ENCODE measurements at regions not wholly inside any gene's neighbourhood (a gene's known extent, or its start where the extent isn't known, plus 50 kb on each side); places are given as distances from the start of the nearest gene placed in this dataset.

- H3K27me3 ChIP-seq (ENCODE audit: control insufficient read depth, insufficient read depth, low read length): no peaks in the 10 kb centered on the region
- DNase-seq (ENCODE audit: low read depth, low spot score): no peak
- H3K36me3 ChIP-seq (ENCODE audit: control insufficient read depth, insufficient read depth, low read length): no peaks in the 10 kb centered on the region
- intact Hi-C loops (cut with micrococcal nuclease; ENCODE audit: unreplicated experiment): no loop called here
- CTCF ChIA-PET: no interaction called here
- H3K4me1 ChIP-seq (ENCODE audit: control insufficient read depth, insufficient read depth, low read length): no peaks in the 10 kb centered on the region
- H3K4me3 ChIP-seq (ENCODE audit: low read depth in 2 of 2, low read length in 2 of 2): no peak overlapping the region
- H3K9me3 ChIP-seq (ENCODE audit: control insufficient read depth, insufficient read depth, low read depth, low read length): no peaks in the 10 kb centered on the region
- POLR2A ChIA-PET: no interaction called here
- no peak for ATAC-seq
- no peak overlapping the region for H3K27ac ChIP-seq (ENCODE audit: low read length)
- no TSS peak for BruUV-seq (replicated peaks)
- in situ Hi-C loops (cut with HindIII; ENCODE audit: low pct_unique_long_range_greater_than_20kb, low sequenced_read_pairs): no loop called here
- TF ChIP-seq SIN3A (IDR thresholded peaks at IDR 0.05; ENCODE audit: borderline replicate concordance, insufficient read depth, low read depth, low read length): no peak
- TF ChIP-seq REST (IDR thresholded peaks at IDR 0.05; ENCODE audit: insufficient read depth in 1 of 2, low read depth in 2 of 2, low read length in 1 of 2): no peak
- TF ChIP-seq TCF7L2 (IDR thresholded peaks at IDR 0.05; ENCODE audit: low read depth, low read length): no peak
- TF ChIP-seq POLR2AphosphoS5 (IDR thresholded peaks at IDR 0.05; ENCODE audit: low read depth, low read length): no peak
Measured at GRCh38 chr2:12637754-12638153, 79.0 kb upstream of the TRIB2 start.

- no peaks in the 10 kb centered on the region for H3K36me3 ChIP-seq (ENCODE audit: control insufficient read depth, insufficient read depth, low read length)
- DNase-seq (ENCODE audit: low read depth, low spot score) (no peak), ATAC-seq (no peak)
- no TSS peak for BruUV-seq (replicated peaks)
- intact Hi-C loops (cut with micrococcal nuclease; ENCODE audit: unreplicated experiment): no loop called here
- no peaks in the 10 kb centered on the region for H3K27me3 ChIP-seq (ENCODE audit: control insufficient read depth, insufficient read depth, low read length)
- POLR2A ChIA-PET: no interaction called here
- TF ChIP-seq REST (IDR thresholded peaks at IDR 0.05; ENCODE audit: insufficient read depth in 1 of 2, low read depth in 2 of 2, low read length in 1 of 2): no peak
- no peak for TF ChIP-seq POLR2AphosphoS5 (IDR thresholded peaks at IDR 0.05; ENCODE audit: low read depth, low read length)
- TF ChIP-seq SIN3A (IDR thresholded peaks at IDR 0.05; ENCODE audit: borderline replicate concordance, insufficient read depth, low read depth, low read length): no peak
- TF ChIP-seq CTCF (IDR thresholded peaks at IDR 0.05): no peak
- TF ChIP-seq TCF7L2 (IDR thresholded peaks at IDR 0.05; ENCODE audit: low read depth, low read length): no peak
- H3K27ac ChIP-seq (ENCODE audit: low read length): no peak overlapping the region
- no peak overlapping the region for H3K4me3 ChIP-seq (ENCODE audit: low read depth in 2 of 2, low read length in 2 of 2)
- CTCF ChIA-PET: no interaction called here
- no peaks in the 10 kb centered on the region for H3K9me3 ChIP-seq (ENCODE audit: control insufficient read depth, insufficient read depth, low read depth, low read length)
- in situ Hi-C loops (cut with HindIII; ENCODE audit: low pct_unique_long_range_greater_than_20kb, low sequenced_read_pairs): no loop called here
- no peaks in the 10 kb centered on the region for H3K4me1 ChIP-seq (ENCODE audit: control insufficient read depth, insufficient read depth, low read length)
Measured at GRCh38 chr2:12641441-12641840, 75.3 kb upstream of the TRIB2 start.

Data from Panc1 (cell line).